ENCODE measurements at regions not wholly inside any gene's neighbourhood (a gene's known extent, or its start where the extent isn't known, plus 50 kb on each side); places are given as distances from the start of the nearest gene placed in this dataset.

DNA sequence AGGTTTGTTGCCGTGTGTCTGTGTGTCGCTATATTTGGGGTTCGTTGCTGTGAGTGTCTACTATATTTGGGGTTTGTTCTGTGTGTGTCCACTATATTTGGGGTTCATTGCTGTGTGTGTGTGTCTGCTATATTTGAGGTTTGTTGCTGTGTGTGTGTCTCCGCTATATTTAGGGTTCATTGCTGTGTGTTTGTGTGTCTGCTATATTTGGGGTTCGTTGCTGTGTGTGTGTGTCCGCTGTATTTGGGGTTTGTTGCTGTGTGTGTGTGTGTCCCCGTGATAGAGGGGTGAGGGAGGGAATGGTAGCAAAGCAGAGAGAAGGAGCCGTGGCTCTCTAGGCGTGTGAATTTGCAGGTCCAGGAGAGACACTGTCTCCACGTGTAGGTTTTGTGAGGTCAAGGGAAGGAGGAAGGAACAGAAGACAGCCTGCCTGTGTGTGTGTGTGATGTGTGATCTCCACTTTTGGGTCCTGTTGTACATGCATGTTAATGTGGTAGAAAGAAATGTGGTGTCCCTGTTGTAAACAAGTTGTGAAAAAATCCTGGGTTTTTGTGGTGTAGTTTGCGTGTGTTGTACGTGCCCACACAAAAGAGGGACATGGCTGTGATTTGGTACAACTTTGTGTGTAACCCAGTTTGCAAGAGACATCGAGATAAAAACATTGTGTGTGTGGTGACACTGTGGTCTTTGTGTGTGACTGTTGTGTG is 56.3 kb upstream of the ECE1 start (continued):
- TF ChIP-seq, protein P1, sequence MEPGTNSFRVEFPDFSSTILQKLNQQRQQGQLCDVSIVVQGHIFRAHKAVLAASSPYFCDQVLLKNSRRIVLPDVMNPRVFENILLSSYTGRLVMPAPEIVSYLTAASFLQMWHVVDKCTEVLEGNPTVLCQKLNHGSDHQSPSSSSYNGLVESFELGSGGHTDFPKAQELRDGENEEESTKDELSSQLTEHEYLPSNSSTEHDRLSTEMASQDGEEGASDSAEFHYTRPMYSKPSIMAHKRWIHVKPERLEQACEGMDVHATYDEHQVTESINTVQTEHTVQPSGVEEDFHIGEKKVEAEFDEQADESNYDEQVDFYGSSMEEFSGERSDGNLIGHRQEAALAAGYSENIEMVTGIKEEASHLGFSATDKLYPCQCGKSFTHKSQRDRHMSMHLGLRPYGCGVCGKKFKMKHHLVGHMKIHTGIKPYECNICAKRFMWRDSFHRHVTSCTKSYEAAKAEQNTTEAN (CRISPR knock-in tag; IDR thresholded peaks at IDR 0.05), result 0 out of 2 replicates have a peak, but pooled peaks have one; percentile 56
- no peak for TF ChIP-seq SMAD3 (CRISPR knock-in tag; conservative IDR thresholded peaks at IDR 0.05)
- TF ChIP-seq, protein P2, sequence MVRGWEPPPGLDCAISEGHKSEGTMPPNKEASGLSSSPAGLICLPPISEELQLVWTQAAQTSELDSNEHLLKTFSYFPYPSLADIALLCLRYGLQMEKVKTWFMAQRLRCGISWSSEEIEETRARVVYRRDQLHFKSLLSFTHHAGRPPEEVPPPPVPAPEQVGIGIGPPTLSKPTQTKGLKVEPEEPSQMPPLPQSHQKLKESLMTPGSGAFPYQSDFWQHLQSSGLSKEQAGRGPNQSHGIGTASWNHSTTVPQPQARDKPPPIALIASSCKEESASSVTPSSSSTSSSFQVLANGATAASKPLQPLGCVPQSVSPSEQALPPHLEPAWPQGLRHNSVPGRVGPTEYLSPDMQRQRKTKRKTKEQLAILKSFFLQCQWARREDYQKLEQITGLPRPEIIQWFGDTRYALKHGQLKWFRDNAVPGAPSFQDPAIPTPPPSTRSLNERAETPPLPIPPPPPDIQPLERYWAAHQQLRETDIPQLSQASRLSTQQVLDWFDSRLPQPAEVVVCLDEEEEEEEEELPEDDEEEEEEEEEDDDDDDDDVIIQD (CRISPR knock-in tag; IDR thresholded peaks at IDR 0.05), result no peak
- TF ChIP-seq KAT8 (IDR thresholded peaks at IDR 0.05; ENCODE audit: low read depth), result 0 out of 2 replicates have a peak, but pooled peaks have one; percentile 9
- no peak for TF ChIP-seq NCOA6 (IDR thresholded peaks at IDR 0.05)
- peak; percentile 42; the same call in 1 of the 2 replicates for TF ChIP-seq EHMT2 (IDR thresholded peaks at IDR 0.05)
- TF ChIP-seq HLTF (IDR thresholded peaks at IDR 0.05), result 0 out of 2 replicates have a peak, but pooled peaks have one; percentile 19
- TF ChIP-seq ZBTB49 (CRISPR knock-in tag; IDR thresholded peaks at IDR 0.05; ENCODE audit: borderline replicate concordance), result 0 out of 2 replicates have a peak, but pooled peaks have one; percentile 37
- 0 out of 2 replicates have a peak, but pooled peaks have one; percentile 76 for TF ChIP-seq ZNF217 (CRISPR knock-in tag; IDR thresholded peaks at IDR 0.05)
- no peak for TF ChIP-seq BACH1 (tag; IDR thresholded peaks at IDR 0.05)
- TF ChIP-seq SP1 (CRISPR knock-in tag; IDR thresholded peaks at IDR 0.05), result peak; percentile 61; the same call in 1 of the 2 replicates
- TF ChIP-seq POLR2AphosphoS5 (IDR thresholded peaks at IDR 0.05; ENCODE audit: control insufficient read depth, insufficient read depth, low read depth, low read length), result no peak
- TF ChIP-seq BCOR (IDR thresholded peaks at IDR 0.05), result peak; percentile 7; the same call in 1 of the 2 replicates
- TF ChIP-seq SRSF1 (IDR thresholded peaks at IDR 0.05; ENCODE audit: low read depth, low read length), result no peak
- no peak for TF ChIP-seq RFX1 (IDR thresholded peaks at IDR 0.05)
- TF ChIP-seq ZKSCAN8 (CRISPR knock-in tag; IDR thresholded peaks at IDR 0.05), result no peak
- TF ChIP-seq GABPB1 (CRISPR knock-in tag; IDR thresholded peaks at IDR 0.05), result 0 out of 2 replicates have a peak, but pooled peaks have one; percentile 28
- no peak for TF ChIP-seq CTBP1 (IDR thresholded peaks at IDR 0.05; ENCODE audit: borderline replicate concordance)
- TF ChIP-seq SMARCA5 (IDR thresholded peaks at IDR 0.05), result 0 out of 2 replicates have a peak, but pooled peaks have one; percentile 11
- no peak for TF ChIP-seq ZNF584 (CRISPR knock-in tag; IDR thresholded peaks at IDR 0.05; ENCODE audit: low read depth)
- no peak for TF ChIP-seq TAL1 (IDR thresholded peaks at IDR 0.05)
- TF ChIP-seq HDGF (IDR thresholded peaks at IDR 0.05), result peak; percentile 87
- TF ChIP-seq MEIS2 (IDR thresholded peaks at IDR 0.05; ENCODE audit: partially characterized antibody), result peak; percentile 10
- TF ChIP-seq, protein P3, sequence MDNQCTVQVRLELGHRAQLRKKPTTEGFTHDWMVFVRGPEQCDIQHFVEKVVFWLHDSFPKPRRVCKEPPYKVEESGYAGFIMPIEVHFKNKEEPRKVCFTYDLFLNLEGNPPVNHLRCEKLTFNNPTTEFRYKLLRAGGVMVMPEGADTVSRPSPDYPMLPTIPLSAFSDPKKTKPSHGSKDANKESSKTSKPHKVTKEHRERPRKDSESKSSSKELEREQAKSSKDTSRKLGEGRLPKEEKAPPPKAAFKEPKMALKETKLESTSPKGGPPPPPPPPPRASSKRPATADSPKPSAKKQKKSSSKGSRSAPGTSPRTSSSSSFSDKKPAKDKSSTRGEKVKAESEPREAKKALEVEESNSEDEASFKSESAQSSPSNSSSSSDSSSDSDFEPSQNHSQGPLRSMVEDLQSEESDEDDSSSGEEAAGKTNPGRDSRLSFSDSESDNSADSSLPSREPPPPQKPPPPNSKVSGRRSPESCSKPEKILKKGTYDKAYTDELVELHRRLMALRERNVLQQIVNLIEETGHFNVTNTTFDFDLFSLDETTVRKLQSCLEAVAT (IDR thresholded peaks at IDR 0.05), result peak in 1 of 2 experiments; percentile 24; a peak in 1 of 4 replicates

All from K562 (cell line).